ENCODE measurements at regions not wholly inside any gene's neighbourhood (a gene's known extent, or its start where the extent isn't known, plus 50 kb on each side); places are given as distances from the start of the nearest gene placed in this dataset.

GRCh38 chr4:174135936-174136406, 147.5 kb downstream of the FBXO8 start:
- intact Hi-C loops (cut with DNase I): no loop called here
- ATAC-seq: no peak
- no peak overlapping the region for H3K27ac ChIP-seq
- no peak for TF ChIP-seq CTCF (IDR thresholded peaks at IDR 0.05)
- DNase-seq: no peak
- no peaks in the 10 kb centered on the region for H3K9me3 ChIP-seq
- peak overlapping the region; percentile 20 for H3K4me3 ChIP-seq
- no peaks in the 10 kb centered on the region for H3K36me3 ChIP-seq
- no peaks in the 10 kb centered on the region for H3K27me3 ChIP-seq
- H3K4me1 ChIP-seq: no peaks in the 10 kb centered on the region

DNA sequence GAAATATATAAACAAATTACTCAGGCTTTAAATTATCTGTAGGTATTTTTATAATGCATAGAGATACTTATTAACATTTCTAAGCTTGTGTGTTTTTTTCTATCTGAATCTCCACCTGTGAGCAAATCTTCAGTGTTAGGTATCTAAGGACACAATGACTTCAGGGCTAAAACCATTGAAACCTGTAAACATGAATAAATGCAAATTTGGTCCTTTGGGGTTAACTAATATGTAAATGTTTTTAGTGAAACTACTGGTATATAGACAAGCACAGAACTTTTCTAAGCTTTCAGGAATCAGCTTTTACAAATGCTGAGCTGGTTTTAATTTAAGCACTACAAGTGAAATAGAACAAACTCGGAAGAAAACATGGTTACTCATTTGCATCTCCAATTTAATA, 147.9 kb downstream of the FBXO8 start:
- no peak overlapping the region for H3K27ac ChIP-seq
- TF ChIP-seq CTCF (IDR thresholded peaks at IDR 0.05): no peak

DNA sequence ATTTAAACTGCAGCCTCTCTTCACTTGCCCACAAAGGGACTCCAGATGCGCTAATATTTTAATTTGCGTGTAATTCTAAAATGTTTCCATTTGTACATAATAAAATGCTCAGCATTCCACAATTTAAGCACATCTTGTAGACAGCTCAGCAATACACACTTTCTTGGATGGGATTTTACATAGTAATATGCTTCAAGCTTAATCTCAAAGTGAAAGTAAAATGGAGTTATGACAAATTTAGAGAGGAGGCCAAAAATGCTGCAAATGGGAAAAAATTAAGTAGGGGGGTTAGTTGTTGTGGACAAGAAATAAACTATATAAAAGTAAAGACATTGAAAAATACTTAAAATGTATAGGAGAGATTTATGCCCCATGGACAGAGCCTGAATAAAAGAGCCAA, 149.1 kb downstream of the FBXO8 start:
- ATAC-seq: no peak
- Histone ChIP-seq H3K36me3 (no peaks in the 10 kb centered on the region), H3K27me3 (peaks cover 10% of the 10 kb centered on the region), H3K4me1 (no peaks in the 10 kb centered on the region), H3K27ac (no peak overlapping the region), H3K4me3 (no peak overlapping the region), H3K9me3 (no peaks in the 10 kb centered on the region)
- no peak for DNase-seq
- TF ChIP-seq CTCF (IDR thresholded peaks at IDR 0.05): no peak
- intact Hi-C loops (cut with DNase I): no loop called here

More for the DNA sequence above, 147.9 kb downstream of the FBXO8 start:
- ATAC-seq: no peak
- H3K4me1 ChIP-seq: no peaks in the 10 kb centered on the region
- H3K9me3 ChIP-seq: no peaks in the 10 kb centered on the region
- H3K36me3 ChIP-seq: no peaks in the 10 kb centered on the region
- no peak for DNase-seq
- peaks cover 3% of the 10 kb centered on the region for H3K27me3 ChIP-seq
- H3K4me3 ChIP-seq: peak overlapping the region; percentile 20
- intact Hi-C loops (cut with DNase I): no loop called here

GRCh38 chr4:174133551-174133950, 149.9 kb downstream of the FBXO8 start:
- no peak for ATAC-seq
- no peak for TF ChIP-seq CTCF (IDR thresholded peaks at IDR 0.05)
- intact Hi-C loops (cut with DNase I): no loop called here

GRCh38 chr4:174131901-174132300, 151.6 kb downstream of the FBXO8 start:
- ATAC-seq (no peak), DNase-seq (no peak)
- Histone ChIP-seq H3K4me1 (no peaks in the 10 kb centered on the region), H3K27ac (no peak overlapping the region), H3K27me3 (peaks cover 13% of the 10 kb centered on the region), H3K36me3 (no peaks in the 10 kb centered on the region), H3K4me3 (no peak overlapping the region), H3K9me3 (no peaks in the 10 kb centered on the region)
- intact Hi-C loops (cut with DNase I): no loop called here
- no peak for TF ChIP-seq CTCF (IDR thresholded peaks at IDR 0.05)

More at GRCh38 chr4:174133551-174133950, 149.9 kb downstream of the FBXO8 start:
- Histone ChIP-seq H3K4me3 (no peak overlapping the region), H3K27ac (no peak overlapping the region), H3K36me3 (no peaks in the 10 kb centered on the region), H3K9me3 (no peaks in the 10 kb centered on the region), H3K27me3 (peaks cover 13% of the 10 kb centered on the region), H3K4me1 (no peaks in the 10 kb centered on the region)
- no peak for DNase-seq

GRCh38 chr4:174122705-174123104, 160.8 kb downstream of the FBXO8 start:
- no peak for TF ChIP-seq CTCF (IDR thresholded peaks at IDR 0.05)
- Histone ChIP-seq H3K9me3 (no peaks in the 10 kb centered on the region), H3K4me1 (no peaks in the 10 kb centered on the region), H3K36me3 (no peaks in the 10 kb centered on the region), H3K4me3 (no peak overlapping the region), H3K27me3 (peaks cover 13% of the 10 kb centered on the region), H3K27ac (no peak overlapping the region)
- ATAC-seq (no peak), DNase-seq (no peak)
- intact Hi-C loops (cut with DNase I): no loop called here
